Lower leg skin (tissue), 4 donors: ENCODE measurements at regions not wholly inside any gene's neighbourhood (a gene's known extent, or its start where the extent isn't known, plus 50 kb on each side); places are given as distances from the start of the nearest gene placed in this dataset.

Source experiments
- DNase-seq, 2 donors: peaks; one replicate each; pipeline ENCODE4 v3.0.0-alpha.2; 2019; ENCODE audit warnings: low spot score in 2 of 2
- H3K4me3 ChIP-seq: fragments of 200-600 bp; sonication (generic); 2 replicates; pipeline ENCODE4 v1.5.1; 2017; ENCODE audit warnings: mild to moderate bottlenecking, low read depth; ENCODE audit not compliant: poor library complexity, severe bottlenecking
- CTCF ChIP-seq, 3 donors: fragments of 450-650 bp; IDR thresholded peaks; one replicate each; pipeline ENCODE4 v1.5.1; 2016; ENCODE audit warnings: antibody characterized with exemption in 3 of 3, mild to moderate bottlenecking in 3 of 3, moderate library complexity in 2 of 3
- POLR2A ChIP-seq, 2 donors: fragments of 450-650 bp; IDR thresholded peaks; one replicate each; pipeline ENCODE4 v1.6.1; 2016 to 2017; ENCODE audit warnings: antibody characterized with exemption in 2 of 2, mild to moderate bottlenecking in 1 of 2, moderate library complexity in 1 of 2
- WGBS, 2 donors: methylation state at CpG; one replicate each; pipeline ENCODE4 v1.1.5; 2018; 5-methylcytosine and 5-hydroxymethylcytosine counted together
- intact Hi-C: fragments of 100-400 bp; cut with DNase I; formaldehyde crosslinking; loops from one replicate; pipeline ENCODE4 v1.15.0; 2023; ENCODE audit warnings: low total_unique reads

GRCh38 chr15:87083201-87083600, 1003.5 kb downstream of the AGBL1 start:
- no peak for DNase-seq
- 86% methylated on average over 5 of the region's 5 CpGs for WGBS, 2 donors
- TF ChIP-seq POLR2A (IDR thresholded peaks at IDR 0.05) (no peak), CTCF (IDR thresholded peaks at IDR 0.05) (no peak)
- intact Hi-C loops: no loop called here
- H3K4me3 ChIP-seq: no peak overlapping the region

GRCh38 chr15:87082581-87082980, 1002.9 kb downstream of the AGBL1 start:
- WGBS, 2 donors: 68 to 80% methylated on average over 2 of the region's 2 CpGs
- intact Hi-C loops: no loop called here
- H3K4me3 ChIP-seq: no peak overlapping the region
- DNase-seq: no peak
- TF ChIP-seq POLR2A (IDR thresholded peaks at IDR 0.05): no peak
- TF ChIP-seq CTCF (IDR thresholded peaks at IDR 0.05): no peak

- no peak for DNase-seq
- intact Hi-C loops: no loop called here
- WGBS, 2 donors: 72 to 74% methylated on average over 5 of the region's 5 CpGs
- TF ChIP-seq POLR2A (IDR thresholded peaks at IDR 0.05) (no peak), CTCF (IDR thresholded peaks at IDR 0.05) (no peak)
- no peak overlapping the region for H3K4me3 ChIP-seq
These were observed 1000.9 kb downstream of the AGBL1 start for GRCh38 chr15:87080547-87080946.
